ENCODE measurements at regions not wholly inside any gene's neighbourhood (a gene's known extent, or its start where the extent isn't known, plus 50 kb on each side); places are given as distances from the start of the nearest gene placed in this dataset.

DNA sequence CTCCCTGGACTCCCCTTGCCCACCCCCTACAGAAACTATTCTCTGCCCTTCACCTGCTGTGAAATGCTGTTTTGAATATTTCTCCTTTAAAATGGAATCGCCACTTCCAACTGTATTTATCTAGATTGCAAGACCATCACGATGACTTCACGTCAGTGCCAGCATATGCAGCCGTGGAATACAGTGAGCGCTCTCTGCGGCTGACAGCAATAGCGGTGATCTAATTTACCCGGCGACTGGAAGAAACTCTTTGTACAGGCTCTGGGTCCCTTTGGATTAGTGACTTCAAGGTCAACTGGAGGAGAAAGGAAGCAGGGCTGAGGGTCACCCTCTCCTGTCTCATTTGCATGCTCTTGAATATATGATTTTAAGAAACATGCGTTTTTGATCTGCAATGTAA is 192.0 kb downstream of the IRX1 start:
- TF ChIP-seq, protein P1, sequence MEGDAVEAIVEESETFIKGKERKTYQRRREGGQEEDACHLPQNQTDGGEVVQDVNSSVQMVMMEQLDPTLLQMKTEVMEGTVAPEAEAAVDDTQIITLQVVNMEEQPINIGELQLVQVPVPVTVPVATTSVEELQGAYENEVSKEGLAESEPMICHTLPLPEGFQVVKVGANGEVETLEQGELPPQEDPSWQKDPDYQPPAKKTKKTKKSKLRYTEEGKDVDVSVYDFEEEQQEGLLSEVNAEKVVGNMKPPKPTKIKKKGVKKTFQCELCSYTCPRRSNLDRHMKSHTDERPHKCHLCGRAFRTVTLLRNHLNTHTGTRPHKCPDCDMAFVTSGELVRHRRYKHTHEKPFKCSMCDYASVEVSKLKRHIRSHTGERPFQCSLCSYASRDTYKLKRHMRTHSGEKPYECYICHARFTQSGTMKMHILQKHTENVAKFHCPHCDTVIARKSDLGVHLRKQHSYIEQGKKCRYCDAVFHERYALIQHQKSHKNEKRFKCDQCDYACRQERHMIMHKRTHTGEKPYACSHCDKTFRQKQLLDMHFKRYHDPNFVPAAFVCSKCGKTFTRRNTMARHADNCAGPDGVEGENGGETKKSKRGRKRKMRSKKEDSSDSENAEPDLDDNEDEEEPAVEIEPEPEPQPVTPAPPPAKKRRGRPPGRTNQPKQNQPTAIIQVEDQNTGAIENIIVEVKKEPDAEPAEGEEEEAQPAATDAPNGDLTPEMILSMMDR (IDR thresholded peaks at IDR 0.05) = no peak
- no peak for TF ChIP-seq POLR2A (IDR thresholded peaks at IDR 0.05)
- H3K4me1 ChIP-seq = no peaks in the 10 kb centered on the region

DNA sequence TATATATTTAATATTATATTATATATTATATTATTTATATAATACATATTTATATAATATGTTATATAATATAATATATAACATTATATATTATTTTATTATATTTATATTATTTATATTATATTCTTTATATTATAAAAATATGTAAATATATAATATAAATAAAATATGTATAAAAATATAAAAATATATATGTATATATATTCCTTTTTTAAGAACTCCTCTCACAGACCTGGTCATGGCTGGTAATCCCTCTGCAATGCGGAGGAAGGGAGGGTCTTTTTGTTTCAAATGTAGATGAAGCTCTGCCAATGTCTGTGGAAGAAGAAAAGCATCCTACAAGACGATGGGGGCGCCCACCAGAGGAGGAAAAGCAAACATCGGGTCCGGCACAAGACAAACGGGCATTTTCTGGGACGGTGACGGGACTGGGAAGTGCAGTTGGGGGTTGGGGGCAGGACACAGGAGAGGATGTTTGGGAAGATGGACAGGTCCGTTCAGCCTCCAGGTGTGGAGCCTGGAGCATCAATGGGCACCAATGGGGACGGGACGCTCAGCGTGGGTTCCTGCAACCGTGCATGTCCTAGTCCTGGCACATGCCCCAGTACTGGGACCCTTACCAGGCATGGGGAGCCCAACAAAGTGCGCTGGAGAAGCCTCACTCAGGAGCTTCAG is 194.0 kb downstream of the IRX1 start:
- Histone ChIP-seq H3K9me3 (no peaks in the 10 kb centered on the region), H3K27me3 (peaks cover 0 to 3% (median 0%) of the 10 kb centered on the region in 4 donors), H3K4me1 (no peaks in the 10 kb centered on the region), H3K4me3 (no peak overlapping the region), H3K27ac (no peak overlapping the region), H3K36me3 (no peaks in the 10 kb centered on the region)
- WGBS, 2 donors = 72 to 80% methylated on average over 13 to 14 of the region's 14 CpGs
- TF ChIP-seq, protein P1 (IDR thresholded peaks at IDR 0.05) = no peak
- no peak for TF ChIP-seq POLR2A (IDR thresholded peaks at IDR 0.05)
- DNase-seq = no peak
- intact Hi-C loops (cut with DNase I) = no loop called here

More for the DNA sequence above, 192.0 kb downstream of the IRX1 start:
- Histone ChIP-seq H3K36me3 (no peaks in the 10 kb centered on the region), H3K27ac (no peak overlapping the region), H3K4me3 (no peak overlapping the region), H3K9me3 (no peaks in the 10 kb centered on the region), H3K27me3 (peaks cover 0 to 3% (median 0%) of the 10 kb centered on the region in 4 donors)
- no peak for DNase-seq
- WGBS, 2 donors = 43 to 60% methylated on average over 7 to 10 of the region's 10 CpGs
- intact Hi-C loops (cut with DNase I) = no loop called here

DNA sequence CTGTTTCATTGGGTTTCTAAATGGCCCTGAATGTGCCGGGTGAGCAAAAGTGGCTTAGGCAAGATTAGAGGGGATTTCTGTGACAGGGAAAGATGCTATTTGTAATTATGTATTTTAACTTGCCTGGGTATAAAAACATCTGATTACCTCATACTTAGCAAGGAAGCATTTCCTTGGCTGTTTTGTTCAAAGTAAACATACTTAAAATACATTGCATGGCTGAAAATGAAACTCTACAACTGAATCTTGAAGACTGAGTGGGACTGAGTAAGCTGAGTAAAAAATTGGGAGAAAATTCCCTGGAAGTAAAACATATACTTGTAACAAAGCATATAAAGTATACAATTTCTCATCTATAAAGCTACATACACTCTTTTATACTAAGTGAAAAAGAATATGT is 197.5 kb downstream of the IRX1 start:
- Histone ChIP-seq H3K36me3 (no peaks in the 10 kb centered on the region), H3K27ac (no peak overlapping the region), H3K27me3 (peaks cover 0 to 3% (median 0%) of the 10 kb centered on the region in 4 donors), H3K9me3 (no peaks in the 10 kb centered on the region), H3K4me1 (no peaks in the 10 kb centered on the region), H3K4me3 (no peak overlapping the region)
- 43 to 48% methylated on average over 1 of the region's 1 CpG for WGBS, 2 donors
- intact Hi-C loops (cut with DNase I) = no loop called here
- no peak for TF ChIP-seq POLR2A (IDR thresholded peaks at IDR 0.05)
- TF ChIP-seq, protein P1 (IDR thresholded peaks at IDR 0.05) = no peak
- no peak for DNase-seq

DNA sequence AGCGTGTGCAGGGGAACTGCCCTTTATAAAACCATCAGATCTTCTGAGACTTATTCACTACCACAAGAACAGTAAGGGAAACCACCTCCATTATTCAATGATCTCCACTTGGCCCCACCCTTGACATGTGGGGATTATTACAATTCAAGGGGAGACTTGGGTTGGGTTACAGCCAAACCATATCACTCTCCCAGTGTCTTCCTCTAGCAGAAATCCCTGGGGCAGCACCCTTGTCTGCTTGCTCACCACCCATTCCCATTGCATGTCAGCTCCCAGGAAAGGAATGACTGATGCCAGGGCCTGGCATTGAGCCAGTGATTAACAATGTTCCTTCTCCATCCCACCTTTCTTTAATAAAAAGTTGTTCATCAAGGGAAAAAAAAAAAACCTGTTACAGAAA is 199.0 kb downstream of the IRX1 start:
- H3K27ac ChIP-seq = no peak overlapping the region
- no peak overlapping the region for H3K4me3 ChIP-seq
- intact Hi-C loops (cut with DNase I) = no loop called here
- no peak for DNase-seq
- H3K27me3 ChIP-seq = peaks cover 0 to 3% (median 0%) of the 10 kb centered on the region in 4 donors
- no peaks in the 10 kb centered on the region for H3K4me1 ChIP-seq
- H3K9me3 ChIP-seq = no peaks in the 10 kb centered on the region
- 67 to 75% methylated on average over 1 of the region's 1 CpG for WGBS, 2 donors
- H3K36me3 ChIP-seq = no peaks in the 10 kb centered on the region
- TF ChIP-seq, protein P1 (IDR thresholded peaks at IDR 0.05) = no peak
- TF ChIP-seq POLR2A (IDR thresholded peaks at IDR 0.05) = no peak

DNA sequence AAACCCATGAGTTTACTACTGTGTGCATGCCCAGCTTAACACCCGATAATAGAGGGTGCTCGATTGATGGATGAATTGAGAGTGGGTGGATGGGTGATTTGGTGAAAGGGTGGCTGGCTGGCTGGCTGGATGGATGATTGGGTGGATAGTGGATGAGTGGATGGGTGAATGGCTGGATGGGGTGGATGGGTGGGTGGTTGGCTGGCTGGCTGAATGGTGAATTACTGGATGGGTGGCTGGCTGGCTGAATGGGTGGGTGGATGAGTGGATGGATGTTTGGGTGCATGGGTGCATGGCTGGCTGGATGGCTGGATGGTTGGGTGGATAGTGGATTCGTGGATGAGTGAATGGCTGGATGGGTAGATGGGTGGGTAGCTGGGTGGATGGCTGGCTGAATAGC is 201.1 kb downstream of the IRX1 start:
- TF ChIP-seq POLR2A (IDR thresholded peaks at IDR 0.05) = no peak
- TF ChIP-seq, protein P1 (IDR thresholded peaks at IDR 0.05) = no peak
- H3K4me3 ChIP-seq = no peak overlapping the region
- H3K27ac ChIP-seq = no peak overlapping the region
- no peaks in the 10 kb centered on the region for H3K36me3 ChIP-seq
- no peak for DNase-seq
- no peaks in the 10 kb centered on the region for H3K4me1 ChIP-seq
- intact Hi-C loops (cut with DNase I) = no loop called here
- WGBS, 2 donors = 89 to 90% methylated on average over 2 to 3 of the region's 3 CpGs
- no peaks in the 10 kb centered on the region for H3K9me3 ChIP-seq
- H3K27me3 ChIP-seq = no peaks in the 10 kb centered on the region

All from esophagus squamous epithelium (tissue), 5 donors.